Activated CD4-positive, CD25-positive, alpha-beta regulatory T cell treated with anti-CD3 and anti-CD28 coated beads, Interleukin-2, amount 50 U/mL, for 72 hours (primary cell): ENCODE measurements at regions not wholly inside any gene's neighbourhood (a gene's known extent, or its start where the extent isn't known, plus 50 kb on each side); places are given as distances from the start of the nearest gene placed in this dataset.
"Not testable (repeated sequence)": the region's sequence is repeated elsewhere in the genome, so short reads cannot be mapped to it uniquely, and the experiment has no call there.

Experiments
- DNase-seq: peaks from one replicate; pipeline ENCODE4 v3.0.0; 2021

DNA sequence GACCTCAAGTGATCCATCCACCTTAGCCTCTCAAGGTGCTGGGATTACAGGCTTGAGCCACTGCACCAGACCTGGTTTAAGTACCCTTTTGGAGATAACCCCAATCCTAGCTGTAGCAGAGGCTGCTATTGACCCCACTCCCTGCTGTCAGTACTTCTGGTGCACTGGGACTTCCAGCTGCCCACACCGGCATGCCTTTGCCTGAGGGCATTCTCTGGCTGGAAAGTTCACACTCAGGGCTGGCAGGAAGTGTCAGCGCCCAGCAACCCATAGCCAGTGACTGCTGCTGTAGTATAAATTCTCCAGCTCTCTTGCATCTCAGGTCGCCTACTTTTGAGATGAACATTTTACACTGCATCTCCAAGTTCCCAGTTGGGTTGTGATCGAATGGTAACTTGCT lies 75.3 kb downstream of the UTRN start:
- no peak for DNase-seq

DNA sequence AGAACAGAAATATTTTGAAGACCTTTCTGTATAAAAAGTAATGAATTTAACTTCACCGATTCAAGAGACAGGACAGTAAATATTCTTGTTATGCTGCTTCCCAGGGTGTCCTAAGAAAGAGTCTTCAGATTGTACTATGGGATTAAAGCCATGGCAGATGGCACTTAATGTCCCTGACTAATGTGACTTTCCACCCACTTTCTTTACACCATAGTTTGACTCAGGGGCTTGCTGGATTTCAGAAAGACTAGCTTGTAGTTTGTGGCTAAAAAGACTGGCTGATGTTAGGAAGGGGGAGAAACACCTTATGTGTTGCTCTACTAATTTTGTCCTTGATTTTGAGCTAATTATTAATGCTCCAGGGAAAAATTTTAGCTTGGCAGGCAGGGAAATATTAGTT lies 75.9 kb downstream of the UTRN start:
- DNase-seq: no peak

DNA sequence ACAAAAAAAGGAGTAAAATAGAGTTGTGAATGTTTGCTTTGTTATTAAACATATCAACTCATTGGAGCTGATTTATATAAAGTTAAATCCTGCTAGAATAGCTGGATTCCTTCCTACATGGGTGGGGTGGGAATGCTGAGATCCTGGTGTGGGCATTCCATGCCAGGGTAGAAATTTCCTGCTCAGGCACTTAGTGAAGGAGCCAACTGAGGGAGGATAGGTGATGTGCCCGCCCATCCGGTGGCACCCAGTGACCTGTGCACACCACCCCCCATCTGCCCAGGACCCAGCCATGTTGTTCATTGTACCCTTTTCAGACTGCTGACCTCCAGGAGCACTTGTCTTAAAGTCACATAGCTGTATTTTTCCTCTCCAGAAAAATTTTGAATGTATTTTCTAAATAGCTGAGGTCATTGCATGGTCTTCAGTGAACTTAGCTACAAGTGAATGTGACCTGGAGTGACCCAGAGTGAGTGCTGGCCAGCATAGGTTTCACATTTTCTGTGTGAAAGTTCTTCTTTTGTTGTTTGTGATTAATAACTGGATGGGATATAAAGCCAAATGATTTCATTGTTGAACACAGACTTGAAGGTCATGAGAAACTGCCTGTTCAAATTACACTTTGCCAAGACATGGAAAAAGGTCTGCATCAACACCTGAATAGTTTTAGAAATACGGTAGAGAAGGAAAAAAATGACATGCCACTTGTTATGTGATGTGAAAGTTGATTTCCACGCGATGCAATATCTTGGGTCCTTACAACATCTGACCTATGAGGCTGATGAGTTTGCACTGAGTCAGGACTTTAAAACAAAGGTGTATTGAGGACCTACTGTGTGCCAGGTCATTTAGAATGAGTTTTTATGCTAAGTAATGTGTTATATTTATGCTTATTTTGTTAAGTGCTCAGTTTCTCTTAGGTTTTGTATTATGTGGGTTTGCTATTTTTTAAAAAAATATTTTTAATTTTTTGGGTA lies 77.2 kb downstream of the UTRN start:
- no peak for DNase-seq

DNA sequence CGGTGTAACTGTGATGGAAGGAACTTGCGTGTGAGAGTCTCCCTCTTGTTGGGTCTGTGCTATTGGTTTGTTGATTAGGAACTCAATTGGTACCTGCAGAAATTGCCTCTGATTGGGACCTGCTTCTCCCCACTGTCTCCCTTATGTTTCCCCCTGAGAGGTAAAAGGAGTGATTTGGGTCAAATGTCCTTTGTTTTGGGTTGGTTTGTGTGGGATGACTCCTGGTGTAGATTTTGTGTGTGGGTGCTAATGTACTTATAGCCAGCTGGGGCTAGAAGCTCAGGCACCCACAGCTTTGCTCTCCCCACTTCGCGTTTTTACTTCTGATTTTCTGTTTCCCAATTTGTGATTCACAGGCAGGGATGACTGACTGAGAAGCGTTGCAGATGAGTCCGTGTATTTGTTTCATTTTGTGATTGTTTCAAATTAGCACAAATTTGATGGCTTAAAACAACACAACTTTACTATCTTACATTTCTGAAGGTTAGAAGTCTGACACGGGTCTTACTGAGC lies 79.1 kb downstream of the UTRN start:
- no peak for DNase-seq

DNA sequence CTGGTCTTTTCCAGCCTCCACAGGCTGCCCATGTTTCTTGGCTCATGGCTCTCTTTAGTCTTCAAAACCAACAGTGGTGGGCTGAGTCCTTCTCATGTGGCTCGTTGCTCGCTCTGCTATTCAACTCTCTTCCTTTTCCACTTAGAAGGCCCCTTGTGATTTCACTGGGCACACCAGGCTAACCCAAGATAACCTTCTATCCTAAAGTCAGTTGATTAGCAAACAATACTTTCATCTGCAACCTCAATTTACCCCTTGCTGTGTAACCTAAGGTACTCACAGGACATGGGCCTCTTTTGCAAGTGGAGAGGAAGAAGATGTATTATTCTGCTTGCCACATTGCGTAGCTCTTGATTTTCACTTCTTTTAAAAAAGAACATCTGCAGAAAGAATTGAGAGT lies 79.6 kb downstream of the UTRN start:
- DNase-seq: no peak

DNA sequence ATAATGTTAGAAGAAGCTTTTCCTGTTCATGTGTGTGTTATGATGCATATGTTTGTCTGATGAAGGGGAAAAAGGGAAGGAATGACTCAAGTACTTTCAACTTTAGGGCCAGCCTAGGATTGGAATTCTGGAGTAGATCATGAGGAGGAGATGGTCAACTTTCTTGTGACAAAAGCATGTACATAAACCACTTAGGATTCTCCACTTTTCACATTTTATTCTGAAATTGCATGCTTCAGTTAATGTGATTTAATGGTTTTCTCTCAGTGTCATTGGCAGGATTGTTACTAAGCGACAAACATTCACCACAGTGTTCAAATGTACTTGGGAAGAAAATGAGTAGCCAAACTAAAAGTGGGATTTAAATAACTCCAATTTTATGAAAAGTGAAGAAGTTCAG lies 80.1 kb downstream of the UTRN start:
- no peak for DNase-seq

DNA sequence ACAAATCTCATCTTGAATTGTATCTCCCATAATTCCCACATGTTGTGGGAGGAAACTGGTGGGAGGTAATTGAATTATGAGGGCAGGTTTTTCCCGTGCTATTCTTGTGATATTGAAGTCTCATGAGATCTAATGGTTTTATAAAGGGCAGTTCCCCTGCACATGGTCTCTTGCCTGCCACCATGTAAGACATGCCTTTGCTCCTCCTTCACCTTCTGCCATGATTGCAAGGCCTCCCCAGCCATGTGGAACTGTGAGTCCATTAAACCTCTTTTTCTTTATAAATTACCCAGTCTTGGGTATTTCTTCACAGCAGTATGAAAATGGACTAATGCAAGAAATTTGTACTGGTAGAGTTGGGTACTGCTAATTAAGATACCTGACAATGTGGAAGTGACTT lies 84.6 kb downstream of the UTRN start:
- DNase-seq: not testable (repeated sequence)

DNA sequence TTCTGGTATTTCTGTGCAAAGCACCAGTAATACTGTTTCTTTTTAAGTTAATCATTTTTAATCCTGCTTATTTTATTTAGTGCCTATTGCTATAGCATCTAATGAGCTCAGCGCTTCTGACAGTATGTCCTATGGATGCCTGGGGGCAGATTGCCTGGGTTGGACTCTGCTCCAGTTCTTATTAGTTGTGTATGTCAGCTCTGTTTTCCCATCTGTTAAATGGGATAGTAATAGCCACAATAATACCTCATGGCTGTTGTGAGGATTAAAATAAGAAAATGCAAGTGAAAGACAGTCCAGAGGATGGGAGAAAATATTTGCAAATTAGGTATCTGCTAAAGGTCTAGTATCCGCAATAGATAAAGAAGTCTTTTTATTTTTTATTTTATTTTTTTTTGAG lies 87.0 kb downstream of the UTRN start:
- no peak for DNase-seq

DNA sequence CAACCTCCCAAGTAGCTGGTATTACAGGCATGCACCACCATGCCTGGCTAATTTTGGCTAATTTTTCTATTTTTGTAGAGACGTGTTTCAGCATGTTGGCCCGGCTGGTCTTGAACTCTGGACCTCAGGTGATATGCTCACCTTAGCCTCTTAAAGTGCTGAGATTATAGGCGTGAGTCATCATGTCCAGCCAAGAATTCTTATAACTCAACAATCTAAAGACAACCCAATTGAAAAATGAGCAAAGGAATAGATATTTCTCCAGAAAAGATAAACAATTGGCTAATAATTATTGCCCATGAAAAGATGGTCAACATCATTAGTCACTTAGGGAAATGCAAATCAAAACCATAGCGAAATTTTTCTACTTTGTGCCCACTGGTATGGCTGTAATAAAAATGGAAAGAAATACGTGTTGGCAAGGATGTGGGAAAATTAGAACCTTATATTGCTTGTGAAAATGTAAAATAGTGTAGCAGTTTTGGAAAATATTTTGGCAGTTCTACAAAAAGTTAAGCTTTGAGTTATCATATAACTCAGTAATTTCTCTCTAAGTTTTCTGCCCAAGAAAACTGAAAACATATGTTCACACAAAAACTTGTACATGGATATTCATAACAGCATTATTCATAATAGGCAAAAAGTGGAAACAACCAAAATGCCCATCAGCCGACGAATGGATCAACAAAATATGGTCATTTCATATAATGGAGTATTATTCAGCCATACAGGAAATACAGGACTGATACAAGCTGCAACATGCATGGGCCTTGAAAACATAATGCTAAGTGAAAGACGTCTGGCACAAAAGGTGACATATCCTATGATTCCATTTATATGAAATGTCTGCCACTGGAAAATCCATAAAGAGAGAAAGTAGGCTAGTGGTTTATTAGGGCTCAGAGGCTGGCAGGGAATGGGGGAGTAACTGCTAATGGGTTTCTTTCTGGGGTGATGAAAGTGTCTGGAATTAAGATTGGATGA lies 87.8 kb downstream of the UTRN start:
- no peak for DNase-seq

DNA sequence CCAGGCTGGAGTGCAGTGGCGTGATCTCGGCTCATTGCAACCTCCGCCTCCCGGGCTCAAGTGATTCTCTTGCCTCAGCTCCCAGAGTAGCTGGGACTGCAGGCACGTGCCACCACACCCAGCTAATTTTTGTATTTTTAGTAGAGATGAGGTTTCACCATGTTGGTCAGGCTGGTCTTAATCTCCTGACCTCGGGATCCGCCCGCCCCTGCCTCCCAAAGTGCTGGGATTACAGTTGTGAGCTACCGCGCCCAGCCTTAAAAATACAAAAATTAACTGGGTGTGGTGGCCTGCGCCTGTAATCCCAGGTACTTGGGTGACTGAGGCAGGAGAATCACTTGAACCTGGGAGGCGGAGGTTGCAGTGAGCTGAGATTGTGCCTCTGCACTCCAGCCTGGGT lies 89.4 kb downstream of the UTRN start:
- DNase-seq: not testable (repeated sequence)

DNA sequence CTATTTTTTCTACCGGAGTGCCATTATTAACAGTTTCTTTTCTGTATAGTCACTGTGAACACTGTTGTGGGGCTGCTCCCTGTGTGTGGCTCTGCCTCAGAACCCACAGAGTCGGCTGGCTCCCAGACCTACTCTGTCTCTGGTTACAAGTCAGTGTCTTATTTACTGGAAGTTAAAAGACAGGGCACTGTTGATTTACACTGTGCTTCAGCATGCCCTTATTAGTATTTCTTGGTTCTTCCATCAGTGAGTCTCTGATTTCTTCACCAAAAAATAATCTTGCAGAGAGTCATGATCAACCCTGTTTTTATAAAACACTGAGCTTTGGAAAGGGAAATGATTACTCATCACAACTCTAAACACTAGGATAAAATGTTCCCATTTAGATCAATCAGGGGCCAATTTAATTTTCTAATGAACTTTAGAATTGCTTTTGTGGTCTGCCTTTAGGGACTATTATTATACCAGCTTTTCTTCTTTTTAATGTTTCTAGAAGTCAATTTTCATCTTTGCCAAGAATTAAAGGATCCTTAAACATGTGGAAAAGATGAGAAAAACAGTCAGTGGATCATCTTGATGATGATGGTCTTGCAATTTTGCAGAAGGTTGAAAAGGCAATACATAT lies 92.6 kb downstream of the UTRN start:
- DNase-seq: no peak

DNA sequence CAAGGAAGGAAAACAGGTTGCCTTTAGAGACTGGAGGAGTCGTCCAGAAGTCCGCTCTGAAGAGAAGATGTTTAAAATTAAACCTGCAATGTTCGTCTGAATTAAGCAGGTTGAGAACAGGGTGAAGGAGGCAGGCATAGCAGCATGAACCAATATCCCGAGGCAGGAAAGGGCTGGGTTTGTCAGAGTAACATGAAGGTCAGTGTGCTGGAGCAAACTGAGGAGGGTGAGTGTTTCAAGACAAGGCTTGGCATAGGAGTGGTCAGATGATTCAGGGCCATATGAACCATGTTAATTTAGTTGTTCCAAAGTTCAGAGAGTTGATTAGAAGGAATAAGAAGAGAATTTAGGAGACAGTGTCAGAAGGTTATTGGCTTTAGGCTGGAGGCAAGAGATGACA lies 93.3 kb downstream of the UTRN start:
- no peak for DNase-seq

DNA sequence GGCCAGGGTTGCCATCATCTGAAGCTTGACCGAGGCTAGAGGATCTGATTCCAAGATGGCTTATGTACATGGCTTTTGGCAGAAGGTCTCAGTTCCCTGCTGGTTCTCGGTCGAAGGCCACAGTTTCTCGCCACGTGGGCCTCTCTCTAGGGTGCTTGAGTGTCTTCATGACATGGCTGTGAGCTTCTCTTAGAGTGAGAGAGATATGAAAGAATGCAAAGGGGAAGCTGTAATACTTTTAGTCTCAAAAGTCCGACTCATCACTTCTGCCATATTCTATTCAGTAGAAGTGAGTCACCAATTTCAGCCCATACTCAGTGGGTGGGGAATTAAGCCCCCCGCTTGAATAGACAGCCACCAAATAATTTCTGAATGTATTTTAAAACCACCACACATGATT lies 94.2 kb downstream of the UTRN start:
- no peak for DNase-seq

DNA sequence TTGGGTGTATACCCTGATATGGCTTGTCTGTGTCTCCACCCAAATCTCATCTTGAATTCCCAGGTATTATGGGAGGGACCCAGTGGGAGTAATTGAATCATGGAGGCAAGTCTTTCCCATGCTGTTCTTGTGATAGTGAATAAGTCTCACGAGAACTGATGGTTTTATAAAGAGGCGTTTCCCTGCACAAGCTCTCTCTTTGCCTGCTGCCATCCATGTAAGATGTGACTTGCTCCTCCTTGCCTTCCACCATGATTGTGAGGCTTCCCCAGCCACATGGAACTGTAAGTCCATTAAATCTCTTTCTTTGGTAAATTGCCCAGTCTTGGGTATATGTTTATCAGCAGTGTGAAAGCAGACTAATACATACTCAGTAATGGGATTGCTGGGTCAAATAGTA lies 96.4 kb downstream of the UTRN start:
- not testable (repeated sequence) for DNase-seq

DNA sequence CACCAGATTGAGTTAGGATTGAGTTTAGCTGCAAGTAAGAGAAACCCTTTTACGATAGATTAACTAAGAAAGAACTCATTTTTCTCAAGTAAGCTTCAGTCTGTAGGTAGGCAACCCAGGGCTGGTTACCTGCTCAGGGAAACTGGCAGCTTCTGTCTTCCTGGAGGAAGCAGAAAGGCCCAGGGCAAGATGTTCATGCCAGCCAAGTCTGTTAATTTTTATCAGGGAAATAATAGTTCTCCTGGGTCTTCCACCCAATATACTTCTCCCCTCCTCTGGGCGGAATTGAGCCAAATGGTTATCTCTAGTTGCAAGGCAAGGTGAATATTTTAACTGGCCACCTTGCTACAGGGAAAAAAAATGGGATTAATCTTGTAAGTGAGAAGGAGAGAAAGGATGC lies 98.2 kb downstream of the UTRN start:
- DNase-seq: no peak

DNA sequence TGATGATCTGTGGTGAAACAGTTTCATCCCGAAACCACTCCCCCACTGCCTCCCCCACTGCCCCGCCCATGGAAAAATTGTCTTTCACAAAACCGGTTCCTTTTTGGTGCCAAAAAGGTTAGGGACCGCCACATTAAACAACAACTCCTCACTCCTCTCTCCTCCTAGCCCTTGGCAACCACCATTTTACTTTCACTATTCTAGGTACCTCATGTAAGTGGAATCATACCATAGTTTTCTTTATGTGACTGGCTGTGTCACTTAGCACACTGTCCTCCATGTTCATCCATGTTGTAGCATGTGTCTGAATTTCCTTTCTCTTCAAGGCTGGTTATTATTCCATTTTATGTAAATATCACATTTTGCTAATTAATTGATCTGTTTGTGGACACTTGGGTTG lies 99.3 kb downstream of the UTRN start:
- DNase-seq: no peak

DNA sequence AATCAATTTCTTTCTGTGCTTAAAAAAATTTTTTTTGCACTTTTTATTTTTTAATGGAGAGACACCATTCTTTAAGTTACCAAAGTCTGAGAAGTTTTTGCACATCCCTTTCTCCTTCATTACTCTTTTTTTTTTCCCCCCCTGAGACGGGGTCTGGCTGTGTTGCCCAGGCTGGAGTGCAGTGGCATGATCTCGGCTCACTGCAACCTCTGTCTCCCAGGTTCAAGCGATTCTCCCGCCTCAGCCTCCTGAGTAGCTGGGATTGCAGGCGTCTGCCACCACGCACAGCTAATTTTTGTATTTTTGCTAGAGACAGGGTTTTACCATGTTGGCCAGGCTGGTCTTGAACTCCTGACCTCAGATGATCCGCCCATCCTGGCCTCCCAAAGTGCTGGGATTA lies 104.3 kb downstream of the UTRN start:
- DNase-seq: not testable (repeated sequence)

DNA sequence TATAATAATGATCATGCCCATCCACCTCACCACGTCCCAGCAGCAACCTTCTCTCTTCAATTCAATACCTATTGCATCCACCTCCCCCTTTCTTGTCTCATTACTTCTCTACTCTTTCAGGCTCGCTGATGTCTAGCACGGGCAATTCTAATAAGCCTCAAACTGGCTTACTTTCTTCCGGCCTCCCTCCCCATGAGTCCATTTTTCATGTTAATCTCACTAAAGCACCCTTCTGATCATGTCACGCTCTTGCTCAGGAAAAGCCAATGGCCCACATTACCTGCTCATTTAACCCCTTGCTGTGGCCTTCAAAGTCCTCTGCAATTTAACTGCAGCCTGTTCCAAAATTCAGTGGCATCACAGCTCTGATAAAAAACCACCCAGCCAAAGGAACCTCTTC lies 105.1 kb downstream of the UTRN start:
- no peak for DNase-seq

DNA sequence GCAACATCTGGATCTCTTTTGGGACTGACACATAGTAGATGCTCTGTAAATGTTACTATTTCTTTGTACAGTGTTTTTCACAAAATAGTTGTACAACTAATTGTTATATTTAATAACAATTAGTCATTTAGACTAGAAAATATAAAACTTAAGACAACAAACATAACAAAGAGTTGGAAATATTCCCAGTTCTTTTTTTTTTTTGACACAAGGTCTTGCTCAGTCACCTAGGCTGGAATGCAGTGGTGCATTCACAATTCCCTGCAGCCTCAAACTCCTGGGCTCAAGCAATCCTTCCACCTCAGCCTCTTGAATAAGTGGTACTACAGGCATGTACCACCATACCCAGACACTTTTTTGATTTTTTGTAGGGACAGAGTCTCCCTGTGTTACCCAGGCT lies 105.8 kb downstream of the UTRN start:
- DNase-seq: no peak

DNA sequence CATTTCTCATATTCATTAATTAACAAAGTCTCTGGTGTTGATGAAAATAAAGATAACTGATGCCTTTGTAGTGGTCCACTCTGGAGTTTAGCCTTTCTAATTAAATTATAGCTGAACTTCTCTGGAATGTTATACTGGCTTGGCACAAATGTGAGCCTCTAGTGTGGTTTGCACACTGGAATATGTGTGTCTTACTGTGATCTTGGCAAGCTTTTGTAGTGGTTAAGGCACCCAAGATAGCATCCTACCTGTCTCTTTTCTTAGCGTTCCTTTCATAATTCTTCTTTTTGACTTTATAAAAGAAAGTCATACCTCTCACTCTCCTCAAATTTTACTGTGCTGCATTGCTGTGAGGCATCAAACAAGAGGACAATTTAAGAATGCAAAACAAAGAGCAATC lies 107.4 kb downstream of the UTRN start:
- no peak for DNase-seq

DNA sequence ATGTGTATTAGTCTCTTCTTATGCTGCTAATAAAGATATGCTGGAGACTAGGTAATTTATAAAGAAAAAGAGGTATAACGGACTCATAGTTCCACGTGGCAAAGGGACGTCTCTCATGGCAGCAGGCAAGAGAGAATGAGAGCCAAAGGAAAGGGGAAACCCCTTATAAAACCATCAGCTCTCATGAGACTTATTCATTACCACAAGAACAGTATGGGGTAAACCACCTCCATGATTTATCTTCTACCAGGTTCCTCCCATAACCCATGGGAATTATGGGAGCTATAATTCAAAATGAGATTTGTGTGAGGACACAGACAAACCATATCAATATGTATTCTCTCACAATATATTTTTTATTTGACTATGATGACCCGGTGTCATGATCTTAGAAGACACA lies 109.1 kb downstream of the UTRN start:
- no peak for DNase-seq

DNA sequence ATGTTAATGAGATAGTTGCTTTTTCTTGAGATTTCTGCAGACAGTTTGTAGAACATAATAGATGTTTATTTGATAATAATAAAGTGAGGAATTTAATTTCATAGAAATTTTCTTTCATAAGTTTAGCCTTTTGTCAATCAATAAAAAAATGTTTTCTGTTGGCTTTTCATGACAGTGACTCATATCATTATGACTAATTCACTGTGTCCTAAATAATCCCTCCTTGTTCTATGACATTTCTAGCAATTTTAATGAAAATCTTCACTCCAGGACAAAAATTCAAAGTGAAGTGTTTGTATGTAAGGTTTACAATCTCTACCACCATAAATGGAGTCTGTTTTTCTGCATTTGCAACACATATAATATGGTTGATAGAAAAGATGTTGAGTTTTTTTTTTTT lies 109.9 kb downstream of the UTRN start:
- no peak for DNase-seq

DNA sequence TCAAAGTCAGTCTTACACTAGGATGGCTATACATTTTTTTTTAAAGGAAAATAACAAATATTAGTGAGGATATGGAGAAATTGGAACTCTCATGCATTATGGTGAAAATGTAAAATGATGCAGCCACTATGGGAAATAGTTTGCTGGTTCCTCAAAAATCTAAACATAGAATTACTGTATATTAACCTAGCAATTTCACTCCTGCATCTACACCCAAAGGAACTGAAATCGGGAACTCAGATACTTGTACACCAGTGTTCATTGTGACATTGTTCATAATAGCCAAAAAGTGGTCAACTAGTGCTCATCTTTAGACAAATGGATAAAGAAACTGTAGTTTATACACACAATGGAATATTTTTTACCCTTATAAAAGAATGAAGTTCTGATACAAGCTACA lies 110.7 kb downstream of the UTRN start:
- DNase-seq: no peak
